SK-N-MC (cell line): ENCODE measurements at regions not wholly inside any gene's neighbourhood (a gene's known extent, or its start where the extent isn't known, plus 50 kb on each side); places are given as distances from the start of the nearest gene placed in this dataset.

Source experiments
- FOXP2 ChIP-seq: optimal IDR thresholded peaks from 2 replicates; pipeline ENCODE3; 2011; ENCODE audit warnings: mild to moderate bottlenecking, moderate library complexity; ENCODE audit not compliant: insufficient read depth; ENCODE audit errors: extremely low read length, control extremely low read depth
- POLR2AphosphoS5 ChIP-seq: IDR thresholded peaks from 2 replicates; pipeline ENCODE4 v1.6.1; 2012; ENCODE audit warnings: mild to moderate bottlenecking, low read depth, low read length, borderline replicate concordance

GRCh38 chr3:31196881-31197364 lies 302.5 kb upstream of the GADL1 start:
- TF ChIP-seq POLR2AphosphoS5 (no peak), FOXP2 (no peak)
